ENCODE measurements at regions not wholly inside any gene's neighbourhood (a gene's known extent, or its start where the extent isn't known, plus 50 kb on each side); places are given as distances from the start of the nearest gene placed in this dataset.

GRCh38 chr21:41677671-41678015 lies 89.2 kb downstream of the RIPK4 start:
- no peak for DNase-seq (ENCODE audit: low spot score in 2 of 2)
- no peaks in the 10 kb centered on the region for H3K36me3 ChIP-seq (replicated peaks)
- no peaks in the 10 kb centered on the region for H3K9me3 ChIP-seq
- H3K4me1 ChIP-seq: no peaks in the 10 kb centered on the region
- in situ Hi-C loops (cut with MboI; ENCODE audit: low sequenced_read_pairs): no loop called here
- no peak overlapping the region for H3K4me3 ChIP-seq
- H3K27me3 ChIP-seq (ENCODE audit: low read depth): no peaks in the 10 kb centered on the region

GRCh38 chr21:41676198-41676597 lies 90.7 kb downstream of the RIPK4 start:
- H3K4me3 ChIP-seq: no peak overlapping the region
- H3K4me1 ChIP-seq: no peaks in the 10 kb centered on the region
- no peak for DNase-seq (ENCODE audit: low spot score in 2 of 2)
- in situ Hi-C loops (cut with MboI; ENCODE audit: low sequenced_read_pairs): no loop called here
- H3K27me3 ChIP-seq (ENCODE audit: low read depth): no peaks in the 10 kb centered on the region
- no peaks in the 10 kb centered on the region for H3K36me3 ChIP-seq (replicated peaks)
- no peaks in the 10 kb centered on the region for H3K9me3 ChIP-seq

GRCh38 chr21:41675574-41675973 lies 91.3 kb downstream of the RIPK4 start:
- Histone ChIP-seq H3K4me1 (no peaks in the 10 kb centered on the region), H3K36me3 (replicated peaks) (no peaks in the 10 kb centered on the region), H3K27me3 (ENCODE audit: low read depth) (no peaks in the 10 kb centered on the region), H3K9me3 (no peaks in the 10 kb centered on the region), H3K4me3 (no peak overlapping the region)
- DNase-seq (ENCODE audit: low spot score in 2 of 2): no peak
- in situ Hi-C loops (cut with MboI; ENCODE audit: low sequenced_read_pairs): no loop called here

- Histone ChIP-seq H3K4me3 (no peak overlapping the region), H3K4me1 (no peaks in the 10 kb centered on the region), H3K36me3 (replicated peaks) (no peaks in the 10 kb centered on the region), H3K9me3 (no peaks in the 10 kb centered on the region), H3K27me3 (ENCODE audit: low read depth) (no peaks in the 10 kb centered on the region)
- DNase-seq (ENCODE audit: low spot score in 2 of 2): no peak
- in situ Hi-C loops (cut with MboI; ENCODE audit: low sequenced_read_pairs): no loop called here
These were observed 92.5 kb downstream of the RIPK4 start for GRCh38 chr21:41674402-41674801.

- DNase-seq (ENCODE audit: low spot score in 2 of 2): no peak
- in situ Hi-C loops (cut with MboI; ENCODE audit: low sequenced_read_pairs): no loop called here
- Histone ChIP-seq H3K27me3 (ENCODE audit: low read depth) (no peaks in the 10 kb centered on the region), H3K4me1 (no peaks in the 10 kb centered on the region), H3K9me3 (no peaks in the 10 kb centered on the region), H3K36me3 (replicated peaks) (no peaks in the 10 kb centered on the region), H3K4me3 (no peak overlapping the region)
These were observed 93.1 kb downstream of the RIPK4 start for GRCh38 chr21:41673596-41674335.

GRCh38 chr21:41673071-41673470 lies 93.8 kb downstream of the RIPK4 start:
- no peak overlapping the region for H3K4me3 ChIP-seq
- in situ Hi-C loops (cut with MboI; ENCODE audit: low sequenced_read_pairs): no loop called here
- no peaks in the 10 kb centered on the region for H3K27me3 ChIP-seq (ENCODE audit: low read depth)
- no peaks in the 10 kb centered on the region for H3K9me3 ChIP-seq
- H3K36me3 ChIP-seq (replicated peaks): no peaks in the 10 kb centered on the region
- DNase-seq (ENCODE audit: low spot score in 2 of 2): no peak
- H3K4me1 ChIP-seq: no peaks in the 10 kb centered on the region

GRCh38 chr21:41672543-41672915 lies 94.3 kb downstream of the RIPK4 start:
- H3K4me1 ChIP-seq: no peaks in the 10 kb centered on the region
- no peak overlapping the region for H3K4me3 ChIP-seq
- in situ Hi-C loops (cut with MboI; ENCODE audit: low sequenced_read_pairs): no loop called here

GRCh38 chr21:41671859-41672542 lies 94.9 kb downstream of the RIPK4 start:
- Histone ChIP-seq H3K9me3 (no peaks in the 10 kb centered on the region), H3K4me1 (no peaks in the 10 kb centered on the region), H3K4me3 (no peak overlapping the region), H3K27me3 (ENCODE audit: low read depth) (no peaks in the 10 kb centered on the region), H3K36me3 (replicated peaks) (no peaks in the 10 kb centered on the region)
- in situ Hi-C loops (cut with MboI; ENCODE audit: low sequenced_read_pairs): no loop called here
- no peak for DNase-seq (ENCODE audit: low spot score in 2 of 2)

More at GRCh38 chr21:41672543-41672915, 94.3 kb downstream of the RIPK4 start:
- Histone ChIP-seq H3K9me3 (no peaks in the 10 kb centered on the region), H3K27me3 (ENCODE audit: low read depth) (no peaks in the 10 kb centered on the region), H3K36me3 (replicated peaks) (no peaks in the 10 kb centered on the region)
- no peak for DNase-seq (ENCODE audit: low spot score in 2 of 2)

- in situ Hi-C loops (cut with MboI; ENCODE audit: low sequenced_read_pairs): no loop called here
- Histone ChIP-seq H3K36me3 (replicated peaks) (no peaks in the 10 kb centered on the region), H3K9me3 (no peaks in the 10 kb centered on the region), H3K27me3 (ENCODE audit: low read depth) (no peaks in the 10 kb centered on the region), H3K4me1 (no peaks in the 10 kb centered on the region), H3K4me3 (no peak overlapping the region)
- DNase-seq (ENCODE audit: low spot score in 2 of 2): no peak
These were observed 95.6 kb downstream of the RIPK4 start for GRCh38 chr21:41671212-41671762.

GRCh38 chr21:41670056-41670805 lies 96.6 kb downstream of the RIPK4 start:
- in situ Hi-C loops (cut with MboI; ENCODE audit: low sequenced_read_pairs): no loop called here
- Histone ChIP-seq H3K27me3 (ENCODE audit: low read depth) (no peaks in the 10 kb centered on the region), H3K4me3 (no peak overlapping the region), H3K4me1 (no peaks in the 10 kb centered on the region), H3K36me3 (replicated peaks) (no peaks in the 10 kb centered on the region), H3K9me3 (no peaks in the 10 kb centered on the region)
- no peak for DNase-seq (ENCODE audit: low spot score in 2 of 2)

- Histone ChIP-seq H3K27me3 (ENCODE audit: low read depth) (no peaks in the 10 kb centered on the region), H3K4me1 (no peaks in the 10 kb centered on the region), H3K9me3 (no peaks in the 10 kb centered on the region), H3K36me3 (replicated peaks) (no peaks in the 10 kb centered on the region), H3K4me3 (no peak overlapping the region)
- no peak for DNase-seq (ENCODE audit: low spot score in 2 of 2)
- in situ Hi-C loops (cut with MboI; ENCODE audit: low sequenced_read_pairs): no loop called here
These were observed 97.4 kb downstream of the RIPK4 start for GRCh38 chr21:41669533-41669830.

GRCh38 chr21:41668686-41669532 lies 97.9 kb downstream of the RIPK4 start:
- no peak for DNase-seq (ENCODE audit: low spot score in 2 of 2)
- no peaks in the 10 kb centered on the region for H3K4me1 ChIP-seq
- H3K27me3 ChIP-seq (ENCODE audit: low read depth): no peaks in the 10 kb centered on the region
- no peaks in the 10 kb centered on the region for H3K9me3 ChIP-seq
- no peaks in the 10 kb centered on the region for H3K36me3 ChIP-seq (replicated peaks)
- H3K4me3 ChIP-seq: no peak overlapping the region
- in situ Hi-C loops (cut with MboI; ENCODE audit: low sequenced_read_pairs): no loop called here

- in situ Hi-C loops (cut with MboI; ENCODE audit: low sequenced_read_pairs): no loop called here
These were observed 98.8 kb downstream of the RIPK4 start for GRCh38 chr21:41668051-41668541.

More at GRCh38 chr21:41668051-41668541, 98.8 kb downstream of the RIPK4 start:
- DNase-seq (ENCODE audit: low spot score in 2 of 2): no peak
- H3K36me3 ChIP-seq (replicated peaks): no peaks in the 10 kb centered on the region
- no peaks in the 10 kb centered on the region for H3K9me3 ChIP-seq
- no peaks in the 10 kb centered on the region for H3K4me1 ChIP-seq
- no peak overlapping the region for H3K4me3 ChIP-seq
- no peaks in the 10 kb centered on the region for H3K27me3 ChIP-seq (ENCODE audit: low read depth)

Data from HAP-1 (cell line).